ENCODE measurements at regions not wholly inside any gene's neighbourhood (a gene's known extent, or its start where the extent isn't known, plus 50 kb on each side); places are given as distances from the start of the nearest gene placed in this dataset.

GRCh38 chr6:165229216-165229615, 80.2 kb downstream of the C6orf118 start:
- no peak overlapping the region for H3K4me3 ChIP-seq (ENCODE audit: insufficient read depth, low read depth, low read length)
- H3K4me1 ChIP-seq (ENCODE audit: control insufficient read depth, insufficient read depth, low read length), result no peaks in the 10 kb centered on the region
- no peaks in the 10 kb centered on the region for H3K27me3 ChIP-seq (ENCODE audit: control insufficient read depth, insufficient read depth, low read length, poor library complexity, severe bottlenecking)
- H3K9me3 ChIP-seq (ENCODE audit: control insufficient read depth, low read length), result no peaks in the 10 kb centered on the region
- no peaks in the 10 kb centered on the region for H3K36me3 ChIP-seq (ENCODE audit: control insufficient read depth, insufficient read depth, low read length)
- WGBS, 2 experiments, result 92% methylated on average over 3 to 5 of the region's 5 CpGs
- H3K27ac ChIP-seq (ENCODE audit: insufficient read depth, low read depth, low read length, poor library complexity, severe bottlenecking), result no peak overlapping the region

GRCh38 chr6:165227644-165228329, 81.6 kb downstream of the C6orf118 start:
- no peaks in the 10 kb centered on the region for H3K9me3 ChIP-seq (ENCODE audit: control insufficient read depth, low read length)
- no peaks in the 10 kb centered on the region for H3K36me3 ChIP-seq (ENCODE audit: control insufficient read depth, insufficient read depth, low read length)
- WGBS, 2 experiments, result 91 to 96% methylated on average over 10 of the region's 10 CpGs
- no peak overlapping the region for H3K27ac ChIP-seq (ENCODE audit: insufficient read depth, low read depth, low read length, poor library complexity, severe bottlenecking)
- H3K4me1 ChIP-seq (ENCODE audit: control insufficient read depth, insufficient read depth, low read length), result no peaks in the 10 kb centered on the region
- H3K27me3 ChIP-seq (ENCODE audit: control insufficient read depth, insufficient read depth, low read length, poor library complexity, severe bottlenecking), result no peaks in the 10 kb centered on the region
- no peak overlapping the region for H3K4me3 ChIP-seq (ENCODE audit: insufficient read depth, low read depth, low read length)

GRCh38 chr6:165223736-165224135, 85.7 kb downstream of the C6orf118 start:
- no peaks in the 10 kb centered on the region for H3K4me1 ChIP-seq (ENCODE audit: control insufficient read depth, insufficient read depth, low read length)
- no peaks in the 10 kb centered on the region for H3K36me3 ChIP-seq (ENCODE audit: control insufficient read depth, insufficient read depth, low read length)
- WGBS, 2 experiments, result 93% methylated on average over 1 of the region's 1 CpG
- H3K4me3 ChIP-seq (ENCODE audit: insufficient read depth, low read depth, low read length), result no peak overlapping the region
- no peaks in the 10 kb centered on the region for H3K27me3 ChIP-seq (ENCODE audit: control insufficient read depth, insufficient read depth, low read length, poor library complexity, severe bottlenecking)
- no peaks in the 10 kb centered on the region for H3K9me3 ChIP-seq (ENCODE audit: control insufficient read depth, low read length)
- no peak overlapping the region for H3K27ac ChIP-seq (ENCODE audit: insufficient read depth, low read depth, low read length, poor library complexity, severe bottlenecking)

GRCh38 chr6:165223101-165223500, 86.3 kb downstream of the C6orf118 start:
- H3K27me3 ChIP-seq (ENCODE audit: control insufficient read depth, insufficient read depth, low read length, poor library complexity, severe bottlenecking), result no peaks in the 10 kb centered on the region
- no peak overlapping the region for H3K4me3 ChIP-seq (ENCODE audit: insufficient read depth, low read depth, low read length)
- H3K9me3 ChIP-seq (ENCODE audit: control insufficient read depth, low read length), result no peaks in the 10 kb centered on the region
- no peaks in the 10 kb centered on the region for H3K36me3 ChIP-seq (ENCODE audit: control insufficient read depth, insufficient read depth, low read length)
- H3K27ac ChIP-seq (ENCODE audit: insufficient read depth, low read depth, low read length, poor library complexity, severe bottlenecking), result no peak overlapping the region
- no peaks in the 10 kb centered on the region for H3K4me1 ChIP-seq (ENCODE audit: control insufficient read depth, insufficient read depth, low read length)
- 93 to 100% methylated on average over 2 of the region's 2 CpGs for WGBS, 2 experiments

GRCh38 chr6:165222315-165223025, 86.9 kb downstream of the C6orf118 start:
- Histone ChIP-seq H3K4me1 (ENCODE audit: control insufficient read depth, insufficient read depth, low read length) (no peaks in the 10 kb centered on the region), H3K27ac (ENCODE audit: insufficient read depth, low read depth, low read length, poor library complexity, severe bottlenecking) (no peak overlapping the region), H3K36me3 (ENCODE audit: control insufficient read depth, insufficient read depth, low read length) (no peaks in the 10 kb centered on the region), H3K27me3 (ENCODE audit: control insufficient read depth, insufficient read depth, low read length, poor library complexity, severe bottlenecking) (no peaks in the 10 kb centered on the region), H3K9me3 (ENCODE audit: control insufficient read depth, low read length) (no peaks in the 10 kb centered on the region), H3K4me3 (ENCODE audit: insufficient read depth, low read depth, low read length) (no peak overlapping the region)
- WGBS, 2 experiments, result 93 to 96% methylated on average over 5 of the region's 5 CpGs

GRCh38 chr6:165220045-165220444, 89.4 kb downstream of the C6orf118 start:
- H3K9me3 ChIP-seq (ENCODE audit: control insufficient read depth, low read length), result no peaks in the 10 kb centered on the region
- H3K27ac ChIP-seq (ENCODE audit: insufficient read depth, low read depth, low read length, poor library complexity, severe bottlenecking), result no peak overlapping the region
- H3K27me3 ChIP-seq (ENCODE audit: control insufficient read depth, insufficient read depth, low read length, poor library complexity, severe bottlenecking), result no peaks in the 10 kb centered on the region
- H3K36me3 ChIP-seq (ENCODE audit: control insufficient read depth, insufficient read depth, low read length), result no peaks in the 10 kb centered on the region
- no peak overlapping the region for H3K4me3 ChIP-seq (ENCODE audit: insufficient read depth, low read depth, low read length)
- 92 to 94% methylated on average over 5 of the region's 5 CpGs for WGBS, 2 experiments
- no peaks in the 10 kb centered on the region for H3K4me1 ChIP-seq (ENCODE audit: control insufficient read depth, insufficient read depth, low read length)

- no peaks in the 10 kb centered on the region for H3K27me3 ChIP-seq (ENCODE audit: control insufficient read depth, insufficient read depth, low read length, poor library complexity, severe bottlenecking)
- WGBS, 2 experiments, result 92 to 99% methylated on average over 3 to 4 of the region's 4 CpGs
- H3K36me3 ChIP-seq (ENCODE audit: control insufficient read depth, insufficient read depth, low read length), result no peaks in the 10 kb centered on the region
- H3K9me3 ChIP-seq (ENCODE audit: control insufficient read depth, low read length), result no peaks in the 10 kb centered on the region
- no peak overlapping the region for H3K27ac ChIP-seq (ENCODE audit: insufficient read depth, low read depth, low read length, poor library complexity, severe bottlenecking)
- no peaks in the 10 kb centered on the region for H3K4me1 ChIP-seq (ENCODE audit: control insufficient read depth, insufficient read depth, low read length)
- no peak overlapping the region for H3K4me3 ChIP-seq (ENCODE audit: insufficient read depth, low read depth, low read length)
Observed at GRCh38 chr6:165219629-165220028, 89.8 kb downstream of the C6orf118 start.

GRCh38 chr6:165218829-165219228, 90.6 kb downstream of the C6orf118 start:
- Histone ChIP-seq H3K36me3 (ENCODE audit: control insufficient read depth, insufficient read depth, low read length) (no peaks in the 10 kb centered on the region), H3K4me1 (ENCODE audit: control insufficient read depth, insufficient read depth, low read length) (no peaks in the 10 kb centered on the region), H3K9me3 (ENCODE audit: control insufficient read depth, low read length) (no peaks in the 10 kb centered on the region), H3K27ac (ENCODE audit: insufficient read depth, low read depth, low read length, poor library complexity, severe bottlenecking) (no peak overlapping the region), H3K27me3 (ENCODE audit: control insufficient read depth, insufficient read depth, low read length, poor library complexity, severe bottlenecking) (no peaks in the 10 kb centered on the region), H3K4me3 (ENCODE audit: insufficient read depth, low read depth, low read length) (no peak overlapping the region)
- WGBS, 2 experiments, result 77 to 90% methylated on average over 1 to 2 of the region's 3 CpGs

- Histone ChIP-seq H3K27me3 (ENCODE audit: control insufficient read depth, insufficient read depth, low read length, poor library complexity, severe bottlenecking) (no peaks in the 10 kb centered on the region), H3K4me3 (ENCODE audit: insufficient read depth, low read depth, low read length) (no peak overlapping the region), H3K9me3 (ENCODE audit: control insufficient read depth, low read length) (no peaks in the 10 kb centered on the region), H3K36me3 (ENCODE audit: control insufficient read depth, insufficient read depth, low read length) (no peaks in the 10 kb centered on the region), H3K27ac (ENCODE audit: insufficient read depth, low read depth, low read length, poor library complexity, severe bottlenecking) (no peak overlapping the region), H3K4me1 (ENCODE audit: control insufficient read depth, insufficient read depth, low read length) (no peaks in the 10 kb centered on the region)
- WGBS, 2 experiments, result 91 to 92% methylated on average over 2 of the region's 2 CpGs
Observed at GRCh38 chr6:165206798-165207197, 102.6 kb downstream of the C6orf118 start.

GRCh38 chr6:165205632-165206031, 103.8 kb downstream of the C6orf118 start:
- Histone ChIP-seq H3K4me1 (ENCODE audit: control insufficient read depth, insufficient read depth, low read length) (no peaks in the 10 kb centered on the region), H3K4me3 (ENCODE audit: insufficient read depth, low read depth, low read length) (no peak overlapping the region), H3K9me3 (ENCODE audit: control insufficient read depth, low read length) (no peaks in the 10 kb centered on the region), H3K27ac (ENCODE audit: insufficient read depth, low read depth, low read length, poor library complexity, severe bottlenecking) (no peak overlapping the region), H3K27me3 (ENCODE audit: control insufficient read depth, insufficient read depth, low read length, poor library complexity, severe bottlenecking) (no peaks in the 10 kb centered on the region), H3K36me3 (ENCODE audit: control insufficient read depth, insufficient read depth, low read length) (no peaks in the 10 kb centered on the region)
- 95% methylated on average over 2 of the region's 2 CpGs for WGBS, 2 experiments
